Right hindlimb (tissue), 1 donor: ENCODE measurements at regions not wholly inside any gene's neighbourhood (a gene's known extent, or its start where the extent isn't known, plus 50 kb on each side); places are given as distances from the start of the nearest gene placed in this dataset.

Source experiments
- DNase-seq: peaks from one replicate; pipeline ENCODE4 v3.0.0-alpha.2; 2018

DNA sequence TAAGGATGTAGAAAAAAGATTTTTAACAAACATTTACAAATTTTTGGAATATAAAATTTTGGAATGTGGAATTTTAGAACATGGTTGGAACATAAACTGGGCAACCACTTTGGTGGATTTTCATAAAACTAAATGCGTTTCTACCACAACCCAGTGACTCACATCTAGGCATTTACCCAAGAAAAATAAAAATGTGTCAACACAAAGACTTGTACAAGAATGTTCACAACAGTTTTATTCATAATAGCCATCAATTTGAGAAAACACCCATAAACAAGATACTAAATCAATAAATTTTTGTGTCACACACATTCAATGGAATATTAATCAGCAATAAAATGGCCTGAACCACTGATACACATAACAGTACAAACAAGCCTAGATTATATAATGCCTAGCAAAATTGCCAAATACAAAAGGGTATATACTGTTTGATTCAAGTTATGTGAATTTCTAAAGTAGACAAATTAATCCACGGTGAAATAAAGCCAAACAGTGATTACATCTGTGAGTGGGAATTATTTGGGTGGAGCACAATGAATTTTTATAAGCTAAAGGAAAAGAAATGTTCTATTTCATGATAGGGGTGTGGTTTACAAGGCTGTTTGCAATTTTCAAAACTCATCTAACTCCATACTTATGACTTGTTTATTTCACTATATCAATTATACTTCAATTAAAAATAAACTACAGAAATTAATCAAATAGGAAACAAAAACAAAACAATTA is 415.2 kb upstream of the OR4E1 start:
- no peak for DNase-seq

- no peak for DNase-seq
Observed at GRCh38 chr14:22086131-22086530, 412.5 kb upstream of the OR4E1 start.

- no peak for DNase-seq
Observed at GRCh38 chr14:22084393-22085281, 411.0 kb upstream of the OR4E1 start.

- DNase-seq, result no peak
Observed at GRCh38 chr14:22081337-22081736, 407.7 kb upstream of the OR4E1 start.

- no peak for DNase-seq
Observed at GRCh38 chr14:22079766-22080165, 406.1 kb upstream of the OR4E1 start.

DNA sequence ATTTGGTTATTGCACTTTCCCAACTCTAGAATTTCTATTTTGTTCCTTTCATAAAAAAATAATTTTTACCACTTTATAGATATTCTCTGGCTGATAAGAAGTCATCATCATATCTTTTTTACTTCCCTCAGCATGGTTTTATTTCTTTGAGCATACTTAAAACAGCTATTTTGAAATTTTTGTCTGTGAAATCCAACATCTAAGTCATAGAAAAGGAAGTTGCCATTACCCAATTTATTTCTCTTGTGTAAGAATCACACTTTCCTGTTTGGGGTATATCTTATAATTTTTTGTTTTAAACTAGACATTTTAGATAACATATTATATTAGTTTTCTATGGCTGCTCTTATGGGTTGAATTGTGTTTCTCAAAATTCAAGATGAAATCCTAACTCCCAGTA is 400.2 kb upstream of the OR4E1 start:
- DNase-seq, result no peak

DNA sequence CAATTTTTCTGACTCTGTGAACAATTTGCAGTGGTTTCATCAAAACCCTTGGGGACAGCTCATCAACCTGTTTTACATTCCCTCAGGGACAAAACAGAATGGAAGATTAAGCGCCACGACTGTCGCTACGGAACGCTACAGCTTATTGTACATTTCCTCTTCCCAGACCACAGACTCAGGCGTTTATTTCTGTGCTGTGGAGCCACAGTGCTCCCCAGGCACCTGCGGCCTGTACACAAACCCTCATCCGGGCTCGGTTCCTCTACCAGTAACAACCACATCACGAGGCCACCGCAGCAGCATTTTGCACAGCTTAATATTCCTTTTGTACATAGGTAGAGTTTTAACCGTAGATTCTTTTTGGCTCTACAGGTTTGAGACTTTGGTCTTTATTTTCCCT is 397.4 kb upstream of the OR4E1 start:
- no peak for DNase-seq

GRCh38 chr14:22070119-22070982 is 396.7 kb upstream of the OR4E1 start:
- peak; percentile 35 for DNase-seq

- DNase-seq, result no peak
Observed at GRCh38 chr14:22065347-22065746, 391.7 kb upstream of the OR4E1 start.

DNA sequence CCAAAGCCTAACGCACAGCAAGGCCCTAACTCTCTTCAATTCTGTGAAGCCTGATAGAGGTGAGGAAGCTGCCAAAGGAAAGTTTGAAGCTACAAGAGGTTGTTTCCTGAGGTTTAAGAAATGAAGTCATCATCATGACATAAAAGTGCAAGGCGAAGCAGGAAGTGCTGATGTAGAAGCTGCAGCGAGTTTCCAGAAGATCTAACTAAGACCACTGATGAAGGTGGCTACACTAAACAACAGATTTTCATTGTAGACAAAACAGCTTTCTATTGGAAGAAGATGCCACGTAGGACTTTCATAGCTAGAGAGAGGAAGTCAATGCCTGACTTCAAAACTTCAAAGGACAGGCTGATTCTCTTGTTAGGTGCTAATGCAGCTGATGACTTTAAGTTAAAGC is 385.6 kb upstream of the OR4E1 start:
- DNase-seq, result no peak

DNA sequence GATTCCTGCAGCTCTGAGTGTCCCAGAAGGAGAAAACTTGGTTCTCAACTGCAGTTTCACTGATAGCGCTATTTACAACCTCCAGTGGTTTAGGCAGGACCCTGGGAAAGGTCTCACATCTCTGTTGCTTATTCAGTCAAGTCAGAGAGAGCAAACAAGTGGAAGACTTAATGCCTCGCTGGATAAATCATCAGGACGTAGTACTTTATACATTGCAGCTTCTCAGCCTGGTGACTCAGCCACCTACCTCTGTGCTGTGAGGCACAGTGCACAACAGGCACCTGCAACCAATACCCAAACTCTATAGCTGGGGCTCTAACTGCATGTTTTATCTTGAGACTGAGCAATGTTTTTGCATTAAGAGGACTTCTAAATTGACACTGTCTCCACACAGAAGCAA is 379.2 kb upstream of the OR4E1 start:
- no peak for DNase-seq

- no peak for DNase-seq
Observed at GRCh38 chr14:22047115-22047514, 373.5 kb upstream of the OR4E1 start.

GRCh38 chr14:22046063-22046462 is 372.4 kb upstream of the OR4E1 start:
- DNase-seq, result no peak

- DNase-seq, result no peak
Observed at GRCh38 chr14:22044193-22044592, 370.6 kb upstream of the OR4E1 start.

DNA sequence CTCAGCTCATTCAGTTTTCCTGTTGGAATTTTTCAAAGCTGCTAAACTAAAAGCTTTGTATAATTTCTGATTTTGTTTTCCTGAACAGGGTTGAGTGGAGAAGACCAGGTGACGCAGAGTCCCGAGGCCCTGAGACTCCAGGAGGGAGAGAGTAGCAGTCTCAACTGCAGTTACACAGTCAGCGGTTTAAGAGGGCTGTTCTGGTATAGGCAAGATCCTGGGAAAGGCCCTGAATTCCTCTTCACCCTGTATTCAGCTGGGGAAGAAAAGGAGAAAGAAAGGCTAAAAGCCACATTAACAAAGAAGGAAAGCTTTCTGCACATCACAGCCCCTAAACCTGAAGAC is 367.1 kb upstream of the OR4E1 start:
- no peak for DNase-seq

- no peak for DNase-seq
Observed at GRCh38 chr14:22039938-22040780, 366.5 kb upstream of the OR4E1 start.

GRCh38 chr14:22036541-22037239 is 363.1 kb upstream of the OR4E1 start:
- no peak for DNase-seq

DNA sequence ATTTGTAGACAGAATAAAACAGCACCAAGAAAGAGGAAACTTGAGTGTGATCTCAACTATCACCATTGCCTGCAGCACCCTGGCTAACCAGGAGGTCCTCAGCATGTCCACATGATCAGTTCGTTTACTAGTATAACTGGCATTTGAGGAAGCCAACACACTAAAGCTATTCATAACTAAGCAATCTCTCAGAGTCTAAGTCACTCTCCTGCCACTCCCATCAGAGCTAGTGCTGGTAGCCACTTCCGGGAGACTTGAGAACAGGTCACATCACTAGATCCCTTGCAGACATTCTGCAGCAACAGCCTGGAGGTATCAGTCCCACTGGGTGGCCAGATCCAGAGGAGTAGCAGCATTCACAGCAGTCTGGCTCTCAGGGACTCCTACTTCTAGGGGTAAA is 352.9 kb upstream of the OR4E1 start:
- DNase-seq, result no peak

- DNase-seq, result no peak
Observed at GRCh38 chr14:22025879-22026278, 352.3 kb upstream of the OR4E1 start.

DNA sequence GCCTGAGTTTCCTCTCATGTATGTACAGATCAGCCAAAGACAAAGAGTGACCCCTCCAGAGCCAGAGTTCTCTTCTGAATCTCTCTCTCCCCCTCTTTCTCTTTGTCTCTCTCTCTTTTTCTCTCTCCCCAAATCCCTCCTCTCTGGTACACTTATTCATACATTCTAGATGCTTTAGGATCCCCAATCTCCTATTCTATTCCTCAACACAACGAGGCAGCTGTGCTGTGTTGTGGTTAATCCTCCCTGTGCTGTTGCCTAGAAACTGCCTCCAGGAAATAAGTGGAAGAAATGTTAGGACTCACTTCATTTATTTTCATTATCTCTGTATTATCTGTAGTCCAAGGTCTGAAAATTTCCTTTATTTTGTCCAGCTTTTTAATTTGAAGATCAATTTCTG is 350.5 kb upstream of the OR4E1 start:
- peak; percentile 40 for DNase-seq

DNA sequence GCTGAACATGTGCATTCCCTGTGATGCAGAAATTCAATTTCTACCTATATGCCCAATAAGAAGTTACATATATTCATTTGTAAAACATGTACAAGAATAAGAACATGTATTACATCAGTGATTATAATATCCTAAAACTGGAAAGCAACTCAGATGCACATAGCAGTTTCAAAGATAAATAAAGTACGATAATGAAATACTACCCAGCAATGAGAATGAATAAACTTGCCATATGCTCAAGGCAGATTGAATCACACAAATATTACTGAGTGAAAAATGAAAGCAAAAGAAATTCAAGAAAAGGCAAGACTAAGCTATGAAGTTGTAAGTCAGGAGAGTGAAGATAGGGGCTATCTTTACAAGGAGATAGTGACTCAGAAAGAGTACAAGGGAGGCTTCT is 345.3 kb upstream of the OR4E1 start:
- no peak for DNase-seq

GRCh38 chr14:22012452-22012851 is 338.8 kb upstream of the OR4E1 start:
- no peak for DNase-seq
